Mammary epithelial cell (primary cell): ENCODE measurements at regions not wholly inside any gene's neighbourhood (a gene's known extent, or its start where the extent isn't known, plus 50 kb on each side); places are given as distances from the start of the nearest gene placed in this dataset.

Source experiments
- CTCF ChIP-seq, 2 donors: IDR thresholded peaks in 1 of 2; conservative IDR thresholded peaks in 1 of 2; 2 replicates each; pipeline ENCODE4 v1.5.1; 2011 to 2012; ENCODE audit warnings: inconsistent platforms in 2 of 2, low read length in 2 of 2, mild to moderate bottlenecking in 2 of 2, control low read depth in 1 of 2, low read depth in 1 of 2; ENCODE audit not compliant: insufficient read depth in 1 of 2; ENCODE audit errors: extremely low read depth in 1 of 2
- EZH2 ChIP-seq: IDR thresholded peaks from 2 replicates; pipeline ENCODE4 v1.6.1; 2012; ENCODE audit warnings: low read length, inconsistent platforms, borderline replicate concordance

GRCh38 chr10:131788386-131788785 is 112.4 kb upstream of the PPP2R2D start:
- TF ChIP-seq CTCF (conservative IDR thresholded peaks at IDR 0.05 in 1 of 2, IDR thresholded peaks at IDR 0.05 in 1 of 2; ENCODE audit: extremely low read depth in 1 of 2, insufficient read depth in 1 of 2, low read depth in 1 of 2, low read length in 2 of 2) (no peak), EZH2 (no peak)
